IMR-90 (cell line): ENCODE measurements at regions not wholly inside any gene's neighbourhood (a gene's known extent, or its start where the extent isn't known, plus 50 kb on each side); places are given as distances from the start of the nearest gene placed in this dataset.

Source experiments
- BHLHE40 ChIP-seq: fragments of 150-350 bp; IDR thresholded peaks from 2 replicates; pipeline ENCODE4 v1.6.1; 2016; ENCODE audit warnings: mild to moderate bottlenecking, low read depth, low read length
- CEBPB ChIP-seq: IDR thresholded peaks from 2 replicates; pipeline ENCODE4 v1.6.1; 2012; ENCODE audit warnings: low read depth, low read length, improper control_type of control experiment
- CHD1 ChIP-seq: IDR thresholded peaks from 2 replicates; pipeline ENCODE4 v1.6.1; 2012; ENCODE audit warnings: low read depth, low read length, improper control_type of control experiment
- FOS ChIP-seq: fragments of 150-350 bp; IDR thresholded peaks from 2 replicates; pipeline ENCODE4 v1.6.1; 2016; ENCODE audit warnings: low read depth, low read length
- MAZ ChIP-seq: IDR thresholded peaks from 2 replicates; pipeline ENCODE4 v1.6.1; 2012; ENCODE audit warnings: low read depth, mild to moderate bottlenecking, low read length, improper control_type of control experiment, moderate library complexity, borderline replicate concordance
- POLR2A ChIP-seq: IDR thresholded peaks from 2 replicates; pipeline ENCODE4 v1.6.1; 2012; ENCODE audit warnings: mild to moderate bottlenecking, low read depth, low read length
- SMC3 ChIP-seq: fragments of 150-350 bp; IDR thresholded peaks from 2 replicates; pipeline ENCODE4 v1.6.1; 2016; ENCODE audit warnings: low read depth, mild to moderate bottlenecking, antibody characterized with exemption, low read length, moderate library complexity
- TF ChIP-seq, protein P1 (sequence below): conservative IDR thresholded peaks from 2 replicates; pipeline ENCODE4 v1.5.1; 2012; ENCODE audit warnings: mild to moderate bottlenecking, low read depth, low read length, improper control_type of control experiment
- TF ChIP-seq, protein P2 (sequence below): fragments of 150-350 bp; IDR thresholded peaks from 2 replicates; pipeline ENCODE4 v1.6.1; 2016; ENCODE audit warnings: low read depth, mild to moderate bottlenecking, low read length, moderate library complexity, borderline replicate concordance
- TF ChIP-seq, protein P3 (sequence below): fragments of 150-350 bp; IDR thresholded peaks from 2 replicates; pipeline ENCODE4 v1.6.1; 2017; ENCODE audit warnings: mild to moderate bottlenecking, antibody characterized with exemption, low read length, low read depth

DNA sequence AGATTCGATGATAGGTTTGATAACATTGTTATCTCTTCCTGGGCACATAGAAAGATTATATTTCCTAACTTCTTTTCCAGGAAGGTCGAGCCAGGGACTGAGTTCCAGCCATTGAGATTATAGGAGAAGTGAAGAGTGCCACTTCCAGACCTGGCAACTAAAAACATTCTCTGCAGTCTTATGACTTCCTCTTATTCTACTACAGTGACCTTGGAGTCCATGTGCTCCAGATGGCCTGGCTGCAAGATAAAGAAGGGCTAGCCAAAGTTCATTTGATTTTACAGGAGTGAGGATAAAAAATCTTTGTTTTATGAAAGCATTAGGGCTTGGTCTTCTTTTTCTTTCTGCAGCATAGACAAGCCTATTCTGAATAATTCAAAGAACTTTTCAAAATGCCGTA lies 363.0 kb downstream of the FSIP2 start:
- TF ChIP-seq POLR2A (no peak), MAZ (no peak), CEBPB (no peak), SMC3 (no peak), CHD1 (no peak), BHLHE40 (no peak), FOS (no peak)
- TF ChIP-seq, protein P1, sequence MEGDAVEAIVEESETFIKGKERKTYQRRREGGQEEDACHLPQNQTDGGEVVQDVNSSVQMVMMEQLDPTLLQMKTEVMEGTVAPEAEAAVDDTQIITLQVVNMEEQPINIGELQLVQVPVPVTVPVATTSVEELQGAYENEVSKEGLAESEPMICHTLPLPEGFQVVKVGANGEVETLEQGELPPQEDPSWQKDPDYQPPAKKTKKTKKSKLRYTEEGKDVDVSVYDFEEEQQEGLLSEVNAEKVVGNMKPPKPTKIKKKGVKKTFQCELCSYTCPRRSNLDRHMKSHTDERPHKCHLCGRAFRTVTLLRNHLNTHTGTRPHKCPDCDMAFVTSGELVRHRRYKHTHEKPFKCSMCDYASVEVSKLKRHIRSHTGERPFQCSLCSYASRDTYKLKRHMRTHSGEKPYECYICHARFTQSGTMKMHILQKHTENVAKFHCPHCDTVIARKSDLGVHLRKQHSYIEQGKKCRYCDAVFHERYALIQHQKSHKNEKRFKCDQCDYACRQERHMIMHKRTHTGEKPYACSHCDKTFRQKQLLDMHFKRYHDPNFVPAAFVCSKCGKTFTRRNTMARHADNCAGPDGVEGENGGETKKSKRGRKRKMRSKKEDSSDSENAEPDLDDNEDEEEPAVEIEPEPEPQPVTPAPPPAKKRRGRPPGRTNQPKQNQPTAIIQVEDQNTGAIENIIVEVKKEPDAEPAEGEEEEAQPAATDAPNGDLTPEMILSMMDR = no peak
- TF ChIP-seq, protein P2, sequence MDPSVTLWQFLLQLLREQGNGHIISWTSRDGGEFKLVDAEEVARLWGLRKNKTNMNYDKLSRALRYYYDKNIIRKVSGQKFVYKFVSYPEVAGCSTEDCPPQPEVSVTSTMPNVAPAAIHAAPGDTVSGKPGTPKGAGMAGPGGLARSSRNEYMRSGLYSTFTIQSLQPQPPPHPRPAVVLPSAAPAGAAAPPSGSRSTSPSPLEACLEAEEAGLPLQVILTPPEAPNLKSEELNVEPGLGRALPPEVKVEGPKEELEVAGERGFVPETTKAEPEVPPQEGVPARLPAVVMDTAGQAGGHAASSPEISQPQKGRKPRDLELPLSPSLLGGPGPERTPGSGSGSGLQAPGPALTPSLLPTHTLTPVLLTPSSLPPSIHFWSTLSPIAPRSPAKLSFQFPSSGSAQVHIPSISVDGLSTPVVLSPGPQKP = no peak
- TF ChIP-seq, protein P3, sequence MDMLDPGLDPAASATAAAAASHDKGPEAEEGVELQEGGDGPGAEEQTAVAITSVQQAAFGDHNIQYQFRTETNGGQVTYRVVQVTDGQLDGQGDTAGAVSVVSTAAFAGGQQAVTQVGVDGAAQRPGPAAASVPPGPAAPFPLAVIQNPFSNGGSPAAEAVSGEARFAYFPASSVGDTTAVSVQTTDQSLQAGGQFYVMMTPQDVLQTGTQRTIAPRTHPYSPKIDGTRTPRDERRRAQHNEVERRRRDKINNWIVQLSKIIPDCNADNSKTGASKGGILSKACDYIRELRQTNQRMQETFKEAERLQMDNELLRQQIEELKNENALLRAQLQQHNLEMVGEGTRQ = no peak
